GM21717 (cell line): ENCODE measurements at regions not wholly inside any gene's neighbourhood (a gene's known extent, or its start where the extent isn't known, plus 50 kb on each side); places are given as distances from the start of the nearest gene placed in this dataset.

ENCODE experiments used
- ATAC-seq: cut with Tn5 transposase; IDR thresholded peaks from one replicate; pipeline ENCODE4 v1.9.1; 2021; ENCODE audit warnings: mild to moderate bottlenecking, moderate library complexity; ENCODE audit not compliant: unreplicated experiment

DNA sequence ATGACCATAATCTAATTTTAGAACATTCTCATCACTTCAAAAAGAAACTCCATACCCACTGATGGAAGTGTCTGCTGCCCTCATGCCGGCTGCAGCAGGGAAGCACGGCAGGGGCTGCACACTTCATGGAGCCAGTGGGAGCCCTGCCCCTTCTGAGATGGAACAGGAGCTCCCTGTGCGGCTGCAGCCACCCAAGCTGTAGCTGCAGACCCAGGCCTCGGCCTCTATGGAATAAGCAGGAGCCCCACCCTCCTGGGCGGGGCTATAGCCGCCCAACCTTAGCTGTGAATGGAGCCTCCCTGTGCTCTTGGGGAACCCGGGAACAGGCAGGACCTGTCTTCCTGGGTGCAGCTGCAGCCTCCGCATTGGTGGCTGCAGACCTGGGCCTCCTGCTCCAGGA, 128.5 kb downstream of the NUDT12 start:
- no peak for ATAC-seq

- ATAC-seq = no peak
Observed at GRCh38 chr5:103433211-103433610, 129.4 kb downstream of the NUDT12 start.

GRCh38 chr5:103428923-103429322, 133.7 kb downstream of the NUDT12 start:
- peak; percentile 80 for ATAC-seq

- peak; percentile 27 for ATAC-seq
Observed at GRCh38 chr5:103428411-103428871, 134.1 kb downstream of the NUDT12 start.

DNA sequence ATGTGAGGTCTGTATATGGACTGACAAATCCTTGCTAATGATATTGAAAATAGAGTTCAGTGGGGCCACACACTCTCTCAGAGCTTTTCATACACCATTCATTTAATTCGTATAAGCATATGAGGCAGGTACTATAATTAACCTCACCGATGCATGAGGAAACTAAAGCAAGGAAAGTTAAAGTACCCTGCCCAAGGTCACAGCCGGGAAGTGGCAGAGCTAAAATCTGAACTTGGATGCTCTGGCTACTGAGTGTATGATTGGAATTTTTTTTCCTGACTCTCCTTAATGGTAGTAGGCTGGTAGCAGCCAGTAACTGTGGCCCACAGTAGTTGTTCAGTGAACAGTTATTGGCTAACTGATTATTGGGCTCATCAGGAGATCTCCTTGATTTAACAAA, 135.3 kb downstream of the NUDT12 start:
- no peak for ATAC-seq

GRCh38 chr5:103425686-103426454, 136.7 kb downstream of the NUDT12 start:
- ATAC-seq = no peak

- ATAC-seq = peak; percentile 58
Observed at GRCh38 chr5:103424453-103425205, 138.0 kb downstream of the NUDT12 start.

DNA sequence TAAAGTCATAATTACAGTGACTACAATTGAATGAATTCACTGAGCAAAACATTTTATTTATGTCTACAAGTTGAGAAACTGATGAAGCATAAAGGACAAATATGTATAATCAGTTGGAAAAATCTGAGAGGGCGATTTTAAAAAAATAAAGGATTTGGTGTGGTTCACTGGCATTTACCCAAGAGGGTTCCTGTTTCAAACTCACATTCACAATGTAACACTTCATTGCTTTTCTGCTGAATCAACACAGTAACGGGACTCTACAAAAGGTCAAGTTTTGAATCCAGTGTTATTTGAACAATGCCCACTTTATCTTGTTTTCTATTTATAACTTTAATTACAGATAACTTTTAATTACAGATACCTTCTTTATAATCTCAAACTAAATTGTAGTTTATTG, 138.6 kb downstream of the NUDT12 start:
- no peak for ATAC-seq

DNA sequence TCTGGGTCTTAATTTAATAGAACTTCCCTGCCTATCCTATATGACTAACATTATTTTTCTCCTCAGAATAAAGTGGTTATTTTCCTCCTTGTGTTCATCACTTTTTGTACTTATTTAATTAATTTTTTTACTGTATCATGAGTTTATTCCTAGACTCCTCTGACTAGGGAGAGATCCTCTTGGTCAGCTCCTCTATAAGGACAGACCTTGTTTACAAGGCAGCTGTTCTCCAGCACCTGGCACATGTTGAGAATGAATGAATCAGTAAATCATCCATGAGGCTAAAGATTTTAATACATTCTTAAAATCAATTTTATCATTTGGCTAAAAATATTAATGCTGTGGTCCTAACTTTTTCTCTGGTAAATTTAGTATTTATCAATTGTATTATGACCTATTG, 139.8 kb downstream of the NUDT12 start:
- ATAC-seq = no peak

DNA sequence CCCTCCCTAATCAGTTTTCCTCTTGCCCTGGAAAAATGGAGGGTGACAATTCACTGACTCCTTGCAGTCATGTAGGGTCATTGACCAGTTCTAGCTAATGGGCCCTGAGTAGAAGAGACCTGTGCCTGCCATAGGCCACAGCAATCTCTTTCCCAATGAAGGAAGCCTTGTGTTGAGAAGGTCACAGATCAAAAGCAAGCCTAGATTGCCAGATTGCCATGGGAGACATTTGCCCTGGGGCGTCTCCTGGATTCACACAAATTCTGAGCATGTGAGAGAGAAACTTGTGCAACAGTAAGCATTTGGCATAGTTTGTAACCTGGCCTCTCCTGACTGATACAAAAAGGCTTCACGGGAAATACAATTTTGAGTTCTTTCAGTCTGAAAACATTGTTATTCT, 148.0 kb downstream of the NUDT12 start:
- ATAC-seq = no peak

DNA sequence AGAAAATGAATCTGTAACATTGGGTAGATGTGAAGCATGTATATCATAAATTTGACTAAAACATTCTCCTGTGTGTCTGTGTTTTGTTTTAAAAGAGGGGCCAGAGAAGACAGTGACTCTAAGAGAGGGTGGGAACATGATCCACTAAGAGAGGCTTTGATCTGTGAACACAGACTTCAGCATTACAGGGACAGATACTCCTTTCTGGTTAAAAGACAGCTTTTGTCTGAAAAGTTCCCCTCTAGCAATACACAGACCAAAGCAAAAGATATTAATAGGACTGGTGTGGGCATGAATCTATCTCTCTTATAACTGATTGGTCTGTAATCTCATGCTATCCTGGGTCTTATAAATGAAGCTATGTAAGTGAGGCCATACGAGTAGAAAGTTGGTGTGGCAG, 150.9 kb downstream of the NUDT12 start:
- no peak for ATAC-seq

DNA sequence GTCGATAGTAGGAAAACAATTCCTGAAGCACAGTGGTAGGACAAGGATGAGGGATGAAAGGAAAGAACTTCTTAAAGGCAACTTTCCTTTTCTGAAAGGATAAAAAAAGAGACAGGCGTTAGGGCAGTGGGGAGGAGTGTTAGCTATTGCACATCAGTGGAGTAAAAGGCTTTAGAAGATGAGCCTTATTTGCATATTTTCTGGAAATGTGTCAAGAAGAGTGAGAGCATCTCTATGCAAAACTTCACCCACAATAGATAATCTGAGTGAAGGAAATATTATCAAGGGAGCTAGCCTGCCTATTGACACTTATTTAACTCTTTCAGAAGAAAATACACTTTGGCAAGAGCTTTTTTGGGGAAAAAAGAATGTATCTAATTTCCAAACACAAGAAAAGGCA, 151.6 kb downstream of the MACIR start:
- ATAC-seq = peak; percentile 99

GRCh38 chr5:103409013-103409670, 150.6 kb downstream of the MACIR start:
- ATAC-seq = no peak

DNA sequence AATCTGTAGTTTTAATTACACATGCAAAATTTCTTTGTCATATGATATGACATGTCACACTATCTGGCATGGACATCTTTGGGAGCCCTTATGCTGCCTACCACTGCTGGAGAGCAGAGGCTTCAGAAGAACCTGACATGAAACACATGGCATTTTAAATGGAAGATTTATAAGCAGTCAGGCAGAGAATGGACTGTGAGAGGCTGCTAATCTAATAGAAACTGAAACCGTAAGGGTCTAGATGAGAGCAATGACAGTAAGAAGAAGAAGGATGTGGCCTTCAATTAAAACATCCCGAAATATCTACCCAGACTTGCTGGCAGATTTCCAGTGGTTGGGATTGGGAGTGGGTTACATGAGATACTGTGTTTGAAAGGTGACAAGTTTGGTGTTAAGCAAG, 149.8 kb downstream of the MACIR start:
- ATAC-seq = peak; percentile 77

DNA sequence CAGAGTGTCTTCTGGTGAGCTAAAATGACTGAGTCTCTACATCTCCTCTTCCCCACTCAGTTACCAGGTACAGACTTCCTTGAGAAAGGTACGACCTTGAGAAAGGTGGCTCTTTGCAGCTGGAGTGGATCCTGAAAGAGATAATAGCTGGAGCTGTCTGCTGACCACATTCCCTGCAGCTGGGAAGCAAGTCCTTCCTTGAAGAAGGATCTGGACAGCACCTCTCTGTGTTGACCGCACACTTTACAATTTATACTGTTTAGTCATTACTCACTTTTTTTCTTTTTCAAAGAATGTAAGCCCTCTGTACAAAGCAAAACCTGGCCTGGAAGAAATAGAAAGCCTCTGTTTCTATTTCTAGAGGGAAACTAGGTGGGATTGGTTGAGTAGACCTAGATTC, 148.8 kb downstream of the MACIR start:
- ATAC-seq = no peak

DNA sequence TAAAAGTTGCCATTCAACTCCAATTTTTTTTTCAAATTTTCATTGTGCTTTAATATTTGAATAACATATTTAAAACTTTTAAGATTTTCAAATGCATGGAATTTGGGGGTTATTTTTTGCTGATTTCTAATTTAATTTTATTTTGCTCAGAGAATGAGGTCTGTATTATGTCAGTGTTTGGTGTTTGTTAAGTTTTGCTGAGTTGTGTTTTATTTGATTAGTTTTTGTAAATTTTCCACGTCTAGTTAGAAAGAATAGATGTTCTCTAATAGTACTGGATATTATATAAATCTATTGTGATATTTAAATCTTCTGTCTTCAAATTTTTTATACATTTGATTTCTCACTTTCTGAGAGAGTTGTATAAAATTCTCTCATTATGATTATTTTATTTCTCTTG, 145.9 kb downstream of the MACIR start:
- ATAC-seq = no peak

GRCh38 chr5:103402851-103403250, 144.3 kb downstream of the MACIR start:
- ATAC-seq = no peak

DNA sequence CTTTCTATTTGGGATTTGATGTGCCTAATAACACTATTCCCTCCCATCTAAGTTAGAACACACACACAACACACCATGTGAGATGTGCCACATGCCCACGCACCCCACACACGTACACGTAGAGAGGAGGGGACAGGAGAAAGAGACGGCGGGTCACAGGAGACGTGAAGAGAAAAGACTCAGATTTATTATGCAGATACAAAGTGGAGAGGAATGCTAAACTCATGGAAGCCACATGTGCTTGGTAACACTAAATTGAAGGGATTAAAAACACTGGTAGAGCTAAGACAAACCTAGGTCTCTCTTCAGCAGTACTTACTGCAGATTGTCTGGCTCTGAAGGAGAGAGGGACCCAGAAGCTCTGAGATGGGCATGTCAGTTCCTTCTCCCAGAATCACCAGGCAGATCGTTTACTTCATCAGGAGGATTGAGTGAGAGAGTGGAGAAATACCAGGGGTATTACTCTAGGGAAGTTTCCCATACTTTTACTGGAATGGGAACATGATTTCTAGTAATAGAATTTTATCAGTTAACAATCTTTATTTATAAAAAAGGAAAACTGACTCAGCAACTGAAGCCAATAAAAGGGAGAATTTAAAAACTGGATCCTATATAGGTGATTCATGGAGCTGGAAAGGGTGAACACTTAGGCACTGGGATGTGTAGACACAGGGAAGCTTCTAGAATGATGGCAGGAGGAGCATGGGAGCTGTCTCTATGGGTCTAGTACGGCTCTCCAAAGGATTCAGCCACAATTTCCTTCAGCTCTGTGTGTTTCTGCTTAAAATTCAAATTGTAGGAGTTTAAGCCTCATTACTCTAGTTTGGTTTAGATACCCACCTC, 139.4 kb downstream of the MACIR start:
- no peak for ATAC-seq

GRCh38 chr5:103394676-103395075, 136.1 kb downstream of the MACIR start:
- ATAC-seq = no peak

- no peak for ATAC-seq
Observed at GRCh38 chr5:103393101-103393754, 134.7 kb downstream of the MACIR start.
